ENCODE measurements at regions not wholly inside any gene's neighbourhood (a gene's known extent, or its start where the extent isn't known, plus 50 kb on each side); places are given as distances from the start of the nearest gene placed in this dataset.

DNA sequence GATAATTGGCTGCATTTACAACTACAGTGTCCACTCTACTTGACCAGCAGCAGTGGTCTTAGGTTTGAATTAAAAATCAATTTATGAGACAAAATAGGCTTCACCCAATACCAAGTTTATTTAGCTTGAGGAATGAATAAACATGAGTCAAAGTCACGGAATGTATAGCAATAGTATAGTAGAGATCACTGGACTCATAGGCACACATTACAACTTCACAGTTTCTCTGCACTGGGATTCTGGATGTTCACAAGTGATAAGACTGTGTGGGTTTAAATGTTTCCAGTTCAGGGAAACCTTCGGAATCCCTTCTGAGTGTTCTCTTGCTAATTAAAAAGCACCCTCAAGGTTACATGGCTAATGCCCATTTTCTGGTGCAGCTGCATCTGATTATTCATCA lies 1064.9 kb downstream of the SLITRK5 start:
- TF ChIP-seq, protein P1, sequence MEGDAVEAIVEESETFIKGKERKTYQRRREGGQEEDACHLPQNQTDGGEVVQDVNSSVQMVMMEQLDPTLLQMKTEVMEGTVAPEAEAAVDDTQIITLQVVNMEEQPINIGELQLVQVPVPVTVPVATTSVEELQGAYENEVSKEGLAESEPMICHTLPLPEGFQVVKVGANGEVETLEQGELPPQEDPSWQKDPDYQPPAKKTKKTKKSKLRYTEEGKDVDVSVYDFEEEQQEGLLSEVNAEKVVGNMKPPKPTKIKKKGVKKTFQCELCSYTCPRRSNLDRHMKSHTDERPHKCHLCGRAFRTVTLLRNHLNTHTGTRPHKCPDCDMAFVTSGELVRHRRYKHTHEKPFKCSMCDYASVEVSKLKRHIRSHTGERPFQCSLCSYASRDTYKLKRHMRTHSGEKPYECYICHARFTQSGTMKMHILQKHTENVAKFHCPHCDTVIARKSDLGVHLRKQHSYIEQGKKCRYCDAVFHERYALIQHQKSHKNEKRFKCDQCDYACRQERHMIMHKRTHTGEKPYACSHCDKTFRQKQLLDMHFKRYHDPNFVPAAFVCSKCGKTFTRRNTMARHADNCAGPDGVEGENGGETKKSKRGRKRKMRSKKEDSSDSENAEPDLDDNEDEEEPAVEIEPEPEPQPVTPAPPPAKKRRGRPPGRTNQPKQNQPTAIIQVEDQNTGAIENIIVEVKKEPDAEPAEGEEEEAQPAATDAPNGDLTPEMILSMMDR (IDR thresholded peaks at IDR 0.05) = no peak
- TF ChIP-seq NFYB (CRISPR knock-in tag; conservative IDR thresholded peaks at IDR 0.05; ENCODE audit: low read depth) = no peak
- no peak for TF ChIP-seq FOXK1 (CRISPR knock-in tag; IDR thresholded peaks at IDR 0.05)
- TF ChIP-seq RORB (CRISPR knock-in tag; IDR thresholded peaks at IDR 0.05) = no peak
- no peak for TF ChIP-seq SP1 (CRISPR knock-in tag; conservative IDR thresholded peaks at IDR 0.05)
- no peak for TF ChIP-seq NR3C1 (CRISPR knock-in tag; conservative IDR thresholded peaks at IDR 0.05; ENCODE audit: low read depth)
- no peak for TF ChIP-seq PRRX2 (CRISPR knock-in tag; IDR thresholded peaks at IDR 0.05)
- TF ChIP-seq, protein P2, sequence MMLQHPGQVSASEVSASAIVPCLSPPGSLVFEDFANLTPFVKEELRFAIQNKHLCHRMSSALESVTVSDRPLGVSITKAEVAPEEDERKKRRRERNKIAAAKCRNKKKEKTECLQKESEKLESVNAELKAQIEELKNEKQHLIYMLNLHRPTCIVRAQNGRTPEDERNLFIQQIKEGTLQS (CRISPR knock-in tag; conservative IDR thresholded peaks at IDR 0.05) = no peak
- TF ChIP-seq NR2C2 (CRISPR knock-in tag; IDR thresholded peaks at IDR 0.05) = no peak
- no peak for TF ChIP-seq ZNF416 (CRISPR knock-in tag; IDR thresholded peaks at IDR 0.05)
- TF ChIP-seq, protein P3, sequence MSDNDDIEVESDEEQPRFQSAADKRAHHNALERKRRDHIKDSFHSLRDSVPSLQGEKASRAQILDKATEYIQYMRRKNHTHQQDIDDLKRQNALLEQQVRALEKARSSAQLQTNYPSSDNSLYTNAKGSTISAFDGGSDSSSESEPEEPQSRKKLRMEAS (CRISPR knock-in tag; IDR thresholded peaks at IDR 0.05) = no peak
- TF ChIP-seq FOXJ3 (CRISPR knock-in tag; IDR thresholded peaks at IDR 0.05; ENCODE audit: borderline replicate concordance) = no peak
- TF ChIP-seq, protein P4, sequence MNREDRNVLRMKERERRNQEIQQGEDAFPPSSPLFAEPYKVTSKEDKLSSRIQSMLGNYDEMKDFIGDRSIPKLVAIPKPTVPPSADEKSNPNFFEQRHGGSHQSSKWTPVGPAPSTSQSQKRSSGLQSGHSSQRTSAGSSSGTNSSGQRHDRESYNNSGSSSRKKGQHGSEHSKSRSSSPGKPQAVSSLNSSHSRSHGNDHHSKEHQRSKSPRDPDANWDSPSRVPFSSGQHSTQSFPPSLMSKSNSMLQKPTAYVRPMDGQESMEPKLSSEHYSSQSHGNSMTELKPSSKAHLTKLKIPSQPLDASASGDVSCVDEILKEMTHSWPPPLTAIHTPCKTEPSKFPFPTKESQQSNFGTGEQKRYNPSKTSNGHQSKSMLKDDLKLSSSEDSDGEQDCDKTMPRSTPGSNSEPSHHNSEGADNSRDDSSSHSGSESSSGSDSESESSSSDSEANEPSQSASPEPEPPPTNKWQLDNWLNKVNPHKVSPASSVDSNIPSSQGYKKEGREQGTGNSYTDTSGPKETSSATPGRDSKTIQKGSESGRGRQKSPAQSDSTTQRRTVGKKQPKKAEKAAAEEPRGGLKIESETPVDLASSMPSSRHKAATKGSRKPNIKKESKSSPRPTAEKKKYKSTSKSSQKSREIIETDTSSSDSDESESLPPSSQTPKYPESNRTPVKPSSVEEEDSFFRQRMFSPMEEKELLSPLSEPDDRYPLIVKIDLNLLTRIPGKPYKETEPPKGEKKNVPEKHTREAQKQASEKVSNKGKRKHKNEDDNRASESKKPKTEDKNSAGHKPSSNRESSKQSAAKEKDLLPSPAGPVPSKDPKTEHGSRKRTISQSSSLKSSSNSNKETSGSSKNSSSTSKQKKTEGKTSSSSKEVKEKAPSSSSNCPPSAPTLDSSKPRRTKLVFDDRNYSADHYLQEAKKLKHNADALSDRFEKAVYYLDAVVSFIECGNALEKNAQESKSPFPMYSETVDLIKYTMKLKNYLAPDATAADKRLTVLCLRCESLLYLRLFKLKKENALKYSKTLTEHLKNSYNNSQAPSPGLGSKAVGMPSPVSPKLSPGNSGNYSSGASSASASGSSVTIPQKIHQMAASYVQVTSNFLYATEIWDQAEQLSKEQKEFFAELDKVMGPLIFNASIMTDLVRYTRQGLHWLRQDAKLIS (CRISPR knock-in tag; IDR thresholded peaks at IDR 0.05; ENCODE audit: borderline replicate concordance) = no peak
- TF ChIP-seq, protein P5, sequence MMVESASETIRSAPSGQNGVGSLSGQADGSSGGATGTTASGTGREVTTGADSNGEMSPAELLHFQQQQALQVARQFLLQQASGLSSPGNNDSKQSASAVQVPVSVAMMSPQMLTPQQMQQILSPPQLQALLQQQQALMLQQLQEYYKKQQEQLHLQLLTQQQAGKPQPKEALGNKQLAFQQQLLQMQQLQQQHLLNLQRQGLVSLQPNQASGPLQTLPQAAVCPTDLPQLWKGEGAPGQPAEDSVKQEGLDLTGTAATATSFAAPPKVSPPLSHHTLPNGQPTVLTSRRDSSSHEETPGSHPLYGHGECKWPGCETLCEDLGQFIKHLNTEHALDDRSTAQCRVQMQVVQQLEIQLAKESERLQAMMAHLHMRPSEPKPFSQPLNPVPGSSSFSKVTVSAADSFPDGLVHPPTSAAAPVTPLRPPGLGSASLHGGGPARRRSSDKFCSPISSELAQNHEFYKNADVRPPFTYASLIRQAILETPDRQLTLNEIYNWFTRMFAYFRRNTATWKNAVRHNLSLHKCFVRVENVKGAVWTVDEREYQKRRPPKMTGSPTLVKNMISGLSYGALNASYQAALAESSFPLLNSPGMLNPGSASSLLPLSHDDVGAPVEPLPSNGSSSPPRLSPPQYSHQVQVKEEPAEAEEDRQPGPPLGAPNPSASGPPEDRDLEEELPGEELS (CRISPR knock-in tag; IDR thresholded peaks at IDR 0.05) = no peak
